NCI-H2227 treated with DMSO at 0.1 percent for 48 hours (cell line): ENCODE measurements at regions not wholly inside any gene's neighbourhood (a gene's known extent, or its start where the extent isn't known, plus 50 kb on each side); places are given as distances from the start of the nearest gene placed in this dataset.
"Not testable (repeated sequence)": the region's sequence is repeated elsewhere in the genome, so short reads cannot be mapped to it uniquely, and the experiment has no call there.

Source experiments
- DNase-seq: peaks from one replicate; lab custom pipeline; 2025; lab: John Stamatoyannopoulos, UW

- DNase-seq: no peak
Observed at GRCh38 chr1:234820597-234820996, 210.6 kb upstream of the IRF2BP2 start.

GRCh38 chr1:234819845-234820244, 209.9 kb upstream of the IRF2BP2 start:
- DNase-seq: not testable (repeated sequence)

GRCh38 chr1:234818040-234818387, 208.0 kb upstream of the IRF2BP2 start:
- DNase-seq: not testable (repeated sequence)

- DNase-seq: not testable (repeated sequence)
Observed at GRCh38 chr1:234817313-234818039, 207.5 kb upstream of the IRF2BP2 start.

GRCh38 chr1:234816864-234817263, 206.9 kb upstream of the IRF2BP2 start:
- DNase-seq: not testable (repeated sequence)

- not testable (repeated sequence) for DNase-seq
Observed at GRCh38 chr1:234816186-234816851, 206.3 kb upstream of the IRF2BP2 start.

GRCh38 chr1:234815295-234815815, 205.4 kb upstream of the IRF2BP2 start:
- not testable (repeated sequence) for DNase-seq

GRCh38 chr1:234814235-234814634, 204.3 kb upstream of the IRF2BP2 start:
- not testable (repeated sequence) for DNase-seq

GRCh38 chr1:234811824-234812223, 201.8 kb upstream of the IRF2BP2 start:
- not testable (repeated sequence) for DNase-seq

GRCh38 chr1:234810726-234811125, 200.7 kb upstream of the IRF2BP2 start:
- not testable (repeated sequence) for DNase-seq

GRCh38 chr1:234809854-234810245, 199.9 kb upstream of the IRF2BP2 start:
- DNase-seq: not testable (repeated sequence)

GRCh38 chr1:234808943-234809853, 199.2 kb upstream of the IRF2BP2 start:
- DNase-seq: not testable (repeated sequence)

- not testable (repeated sequence) for DNase-seq
Observed at GRCh38 chr1:234808459-234808858, 198.5 kb upstream of the IRF2BP2 start.

GRCh38 chr1:234807705-234808104, 197.7 kb upstream of the IRF2BP2 start:
- not testable (repeated sequence) for DNase-seq

GRCh38 chr1:234802586-234802985, 192.6 kb upstream of the IRF2BP2 start:
- not testable (repeated sequence) for DNase-seq

GRCh38 chr1:234801636-234802035, 191.7 kb upstream of the IRF2BP2 start:
- DNase-seq: not testable (repeated sequence)

- not testable (repeated sequence) for DNase-seq
Observed at GRCh38 chr1:234801147-234801546, 191.2 kb upstream of the IRF2BP2 start.

GRCh38 chr1:234800563-234800962, 190.6 kb upstream of the IRF2BP2 start:
- not testable (repeated sequence) for DNase-seq

GRCh38 chr1:234799021-234799689, 189.2 kb upstream of the IRF2BP2 start:
- not testable (repeated sequence) for DNase-seq

GRCh38 chr1:234797216-234797615, 187.2 kb upstream of the IRF2BP2 start:
- not testable (repeated sequence) for DNase-seq

- DNase-seq: not testable (repeated sequence)
Observed at GRCh38 chr1:234796438-234796792, 186.4 kb upstream of the IRF2BP2 start.
